GM12891 (cell line): ENCODE measurements at regions not wholly inside any gene's neighbourhood (a gene's known extent, or its start where the extent isn't known, plus 50 kb on each side); places are given as distances from the start of the nearest gene placed in this dataset.

ENCODE experiments used
- PAX5 ChIP-seq: IDR thresholded peaks from 2 replicates; pipeline ENCODE4 v1.6.1; 2011; ENCODE audit warnings: low read length, moderate library complexity, mild to moderate bottlenecking; ENCODE audit not compliant: insufficient read depth, severe bottlenecking
- POLR2A ChIP-seq: IDR thresholded peaks from 2 replicates; pipeline ENCODE4 v1.6.1; 2011; ENCODE audit warnings: low read depth, low read length, control low read depth
- POLR2AphosphoS5 ChIP-seq: IDR thresholded peaks from 2 replicates; pipeline ENCODE4 v1.6.1; 2011; ENCODE audit warnings: low read depth, low read length, control low read depth
- SPI1 ChIP-seq: IDR thresholded peaks from 2 replicates; pipeline ENCODE4 v1.6.1; 2011; ENCODE audit warnings: low read depth, low read length, control low read depth
- TAF1 ChIP-seq: IDR thresholded peaks from 2 replicates; pipeline ENCODE4 v1.6.1; 2011; ENCODE audit warnings: low read depth, low read length, control low read depth

GRCh38 chr18:27855486-27855885 is 321.4 kb downstream of the CDH2 start:
- TF ChIP-seq POLR2A: no peak
- TF ChIP-seq POLR2AphosphoS5: no peak
- no peak for TF ChIP-seq TAF1
- TF ChIP-seq PAX5: no peak
- no peak for TF ChIP-seq SPI1
